AG09309 (cell line): ENCODE measurements at regions not wholly inside any gene's neighbourhood (a gene's known extent, or its start where the extent isn't known, plus 50 kb on each side); places are given as distances from the start of the nearest gene placed in this dataset.

Experiments
- DNase-seq: peaks from one replicate; pipeline ENCODE4 v3.0.0-alpha.2; 2010; ENCODE audit warnings: low read depth
- H3K4me3 ChIP-seq: 2 replicates; pipeline ENCODE4 v1.5.1; 2011; ENCODE audit warnings: mild to moderate bottlenecking, low read depth, low read length, moderate library complexity; ENCODE audit not compliant: control insufficient read depth
- CTCF ChIP-seq: IDR thresholded peaks from 2 replicates; pipeline ENCODE4 v1.5.1; 2011; ENCODE audit warnings: mild to moderate bottlenecking, low read depth, low read length, inconsistent platforms; ENCODE audit not compliant: insufficient read depth, control insufficient read depth; ENCODE audit errors: missing control alignments

GRCh38 chr1:57872913-57873312, 449.1 kb upstream of the DAB1 start:
- no peak for DNase-seq
- no peak for TF ChIP-seq CTCF
- no peak overlapping the region for H3K4me3 ChIP-seq

GRCh38 chr1:57868908-57869307, 445.0 kb upstream of the DAB1 start:
- no peak for TF ChIP-seq CTCF
- no peak for DNase-seq

GRCh38 chr1:57868239-57868638, 444.4 kb upstream of the DAB1 start:
- no peak for DNase-seq
- H3K4me3 ChIP-seq, result no peak overlapping the region
- no peak for TF ChIP-seq CTCF

More at GRCh38 chr1:57868908-57869307, 445.0 kb upstream of the DAB1 start:
- no peak overlapping the region for H3K4me3 ChIP-seq

- no peak overlapping the region for H3K4me3 ChIP-seq
- no peak for DNase-seq
- no peak for TF ChIP-seq CTCF
Observed at GRCh38 chr1:57866998-57867397, 443.1 kb upstream of the DAB1 start.

GRCh38 chr1:57860931-57861565, 437.2 kb upstream of the DAB1 start:
- no peak overlapping the region for H3K4me3 ChIP-seq

GRCh38 chr1:57860325-57860724, 436.5 kb upstream of the DAB1 start:
- no peak for DNase-seq
- TF ChIP-seq CTCF, result no peak
- H3K4me3 ChIP-seq, result no peak overlapping the region

More at GRCh38 chr1:57860931-57861565, 437.2 kb upstream of the DAB1 start:
- TF ChIP-seq CTCF, result no peak
- DNase-seq, result no peak
